MV-4-11 (cell line): ENCODE measurements at regions not wholly inside any gene's neighbourhood (a gene's known extent, or its start where the extent isn't known, plus 50 kb on each side); places are given as distances from the start of the nearest gene placed in this dataset.
A peak's percentile ranks its signal among the peaks of the same experiment; 100 is the strongest.
"Not testable (repeated sequence)": the region's sequence is repeated elsewhere in the genome, so short reads cannot be mapped to it uniquely, and the experiment has no call there.

Experiments
- DNase-seq: peaks from one replicate; lab custom pipeline; 2025; lab: John Stamatoyannopoulos, UW

- DNase-seq = no peak
These were observed 101.2 kb upstream of the SMAD3 start for GRCh38 chr15:66964111-66964738.

DNA sequence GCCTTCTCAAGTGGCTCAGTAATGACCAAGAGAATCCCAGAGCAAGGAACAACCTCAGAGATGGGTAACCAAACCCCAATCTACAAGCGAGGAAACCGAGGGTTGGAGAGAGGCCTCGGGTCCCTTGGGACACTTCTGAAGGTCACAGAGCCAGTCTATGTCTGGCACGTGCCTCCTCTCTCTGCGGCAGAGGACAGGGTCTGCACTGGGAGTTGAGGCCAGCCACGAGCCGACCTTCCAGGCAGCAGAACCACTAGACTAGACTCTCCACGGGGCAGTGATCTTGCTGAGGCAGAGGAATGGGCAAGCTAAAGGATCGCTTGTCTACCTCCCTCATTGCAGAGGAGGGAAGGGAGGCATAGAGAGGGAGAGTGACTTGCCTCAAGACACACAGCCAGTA, 100.6 kb upstream of the SMAD3 start:
- no peak for DNase-seq

- no peak for DNase-seq
These were observed 100.1 kb upstream of the SMAD3 start for GRCh38 chr15:66965201-66965900.

DNA sequence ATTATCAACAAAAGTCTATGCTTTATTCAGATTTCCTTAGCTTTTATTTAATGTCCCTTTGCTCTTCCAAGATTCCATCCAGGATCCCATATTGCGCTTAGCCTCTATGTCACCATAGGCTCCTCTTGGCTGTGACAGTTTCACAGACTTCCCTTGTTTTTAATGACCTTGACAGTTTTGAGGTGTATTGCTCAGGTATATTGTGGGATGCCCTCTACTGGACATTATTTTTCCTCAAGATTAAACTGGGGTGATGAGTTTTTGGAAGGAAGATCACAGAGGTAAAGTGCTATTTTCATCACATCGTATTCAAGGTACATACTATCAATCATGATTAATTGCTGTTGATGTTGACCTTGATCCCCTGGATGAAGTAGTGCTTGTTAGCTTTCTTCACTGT, 99.1 kb upstream of the SMAD3 start:
- no peak for DNase-seq

GRCh38 chr15:66968806-66969596, 96.4 kb upstream of the SMAD3 start:
- DNase-seq = no peak

DNA sequence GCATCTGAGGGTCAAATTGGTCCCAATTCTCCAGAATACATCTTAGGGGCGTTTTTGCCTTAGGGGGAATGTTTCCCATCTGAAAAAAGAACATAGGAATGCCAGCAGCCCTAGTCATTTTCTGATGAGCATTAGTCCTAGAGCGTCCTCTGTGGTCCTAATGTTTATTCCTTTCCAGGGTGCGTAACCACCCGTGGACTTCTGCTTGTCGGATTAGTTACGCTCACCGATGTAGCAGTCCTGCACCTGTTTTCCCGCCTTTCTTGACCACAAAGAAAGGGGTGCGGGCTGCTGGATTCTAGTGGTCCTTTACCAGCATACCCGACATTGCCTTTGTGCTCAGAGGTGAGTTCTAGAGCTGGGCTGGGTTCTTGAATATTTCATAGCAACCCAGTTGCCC, 91.3 kb upstream of the SMAD3 start:
- not testable (repeated sequence) for DNase-seq

GRCh38 chr15:66976106-66976640, 89.2 kb upstream of the SMAD3 start:
- not testable (repeated sequence) for DNase-seq

GRCh38 chr15:66980326-66980725, 85.1 kb upstream of the SMAD3 start:
- DNase-seq = not testable (repeated sequence)

GRCh38 chr15:66981771-66982170, 83.6 kb upstream of the SMAD3 start:
- no peak for DNase-seq

DNA sequence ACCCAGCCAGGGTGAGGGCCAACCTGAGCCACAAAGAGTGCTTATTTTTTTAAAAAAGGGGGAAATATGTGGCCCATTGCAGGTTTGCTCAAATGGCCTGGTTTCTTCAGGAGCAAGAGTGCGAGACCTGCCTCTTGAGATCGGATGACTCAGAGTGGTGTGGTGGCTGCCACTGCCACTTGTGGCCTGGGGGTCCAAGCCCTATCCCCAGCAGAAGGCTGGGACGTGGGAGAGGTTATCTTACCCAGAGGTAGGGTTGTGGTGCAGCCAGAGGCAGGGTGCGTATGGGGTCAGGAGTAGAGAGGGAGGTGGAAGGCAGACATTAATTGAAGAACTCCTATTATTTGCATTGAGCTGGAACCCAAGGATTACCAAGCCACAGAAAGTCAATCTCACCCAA, 83.2 kb upstream of the SMAD3 start:
- DNase-seq = no peak

GRCh38 chr15:66982816-66983215, 82.6 kb upstream of the SMAD3 start:
- no peak for DNase-seq

- DNase-seq = no peak
These were observed 79.7 kb upstream of the SMAD3 start for GRCh38 chr15:66985653-66986052.

GRCh38 chr15:66986951-66987350, 78.5 kb upstream of the SMAD3 start:
- DNase-seq = no peak

- no peak for DNase-seq
These were observed 72.3 kb upstream of the SMAD3 start for GRCh38 chr15:66993090-66993489.

DNA sequence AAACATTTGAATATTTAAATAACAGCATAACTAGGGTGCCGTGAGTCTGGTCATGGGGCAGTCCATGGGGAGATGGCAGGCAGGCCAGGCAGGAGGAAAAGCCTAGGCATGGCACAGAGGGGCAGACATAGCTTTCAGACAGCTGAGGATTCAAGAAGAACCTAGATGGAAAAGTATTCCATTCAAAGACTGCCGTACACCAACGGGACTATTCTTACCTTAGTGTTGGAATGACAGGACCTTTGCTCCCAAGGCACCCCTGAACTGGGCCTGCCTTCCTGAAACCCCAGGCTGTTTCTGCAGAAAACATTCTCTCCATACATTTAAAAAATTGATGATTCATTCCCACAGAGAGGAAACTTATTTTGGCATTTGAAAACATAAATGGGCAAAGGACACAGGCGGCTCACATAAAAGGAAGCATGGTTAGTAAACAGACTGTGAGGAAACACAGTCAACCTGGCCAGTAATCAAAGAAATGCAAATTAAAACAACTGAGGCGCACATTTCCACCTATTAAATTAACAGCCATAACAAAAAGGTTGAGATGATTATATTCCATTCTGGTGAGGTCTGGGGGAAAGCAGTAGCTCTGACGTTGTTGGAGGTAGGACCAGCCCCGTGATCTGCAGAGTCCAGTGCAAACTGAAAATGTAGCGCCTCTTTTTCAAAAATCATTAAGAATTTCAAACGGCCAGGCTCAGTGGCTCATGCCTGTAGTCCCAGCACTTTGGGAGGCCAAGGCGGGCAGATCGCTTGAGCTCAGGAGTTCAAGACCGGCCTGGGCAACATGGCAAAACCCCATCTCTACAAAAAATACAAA, 71.3 kb upstream of the SMAD3 start:
- DNase-seq = no peak

DNA sequence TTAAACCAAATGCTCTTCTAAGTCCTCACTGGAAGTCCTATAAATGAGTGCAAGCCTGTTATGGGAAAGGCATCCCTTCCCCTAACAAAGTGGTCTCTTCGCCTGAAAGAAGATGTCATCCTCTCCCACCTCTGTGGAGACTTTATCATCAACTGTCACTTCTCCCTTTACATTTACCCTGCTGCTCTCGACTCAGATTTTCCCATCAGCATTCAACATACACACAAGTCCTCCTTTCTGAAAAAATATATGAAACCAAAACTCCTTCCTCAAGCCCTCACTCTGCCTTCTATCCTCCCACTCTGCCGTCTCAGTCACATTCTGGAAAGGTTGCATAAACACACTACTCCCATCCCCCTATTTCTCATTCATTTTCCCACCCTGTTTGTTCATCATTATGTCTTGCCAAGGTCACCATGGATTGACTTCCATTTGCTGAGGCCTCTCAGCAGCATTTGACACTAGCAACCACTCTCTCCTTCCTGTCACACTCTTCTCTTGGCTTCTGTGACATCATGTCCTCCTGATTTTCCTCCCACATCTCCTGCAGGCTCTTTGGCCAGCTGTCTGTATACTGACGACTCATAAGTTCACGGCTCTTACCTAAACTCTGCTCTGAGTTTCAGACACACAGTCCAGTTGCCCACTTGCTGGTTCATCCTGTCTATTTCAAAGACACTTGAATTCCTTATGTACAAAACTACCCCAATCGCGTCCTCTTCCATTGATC, 70.3 kb upstream of the SMAD3 start:
- DNase-seq = peak; percentile 17

- no peak for DNase-seq
These were observed 69.3 kb upstream of the SMAD3 start for GRCh38 chr15:66996094-66996493.

DNA sequence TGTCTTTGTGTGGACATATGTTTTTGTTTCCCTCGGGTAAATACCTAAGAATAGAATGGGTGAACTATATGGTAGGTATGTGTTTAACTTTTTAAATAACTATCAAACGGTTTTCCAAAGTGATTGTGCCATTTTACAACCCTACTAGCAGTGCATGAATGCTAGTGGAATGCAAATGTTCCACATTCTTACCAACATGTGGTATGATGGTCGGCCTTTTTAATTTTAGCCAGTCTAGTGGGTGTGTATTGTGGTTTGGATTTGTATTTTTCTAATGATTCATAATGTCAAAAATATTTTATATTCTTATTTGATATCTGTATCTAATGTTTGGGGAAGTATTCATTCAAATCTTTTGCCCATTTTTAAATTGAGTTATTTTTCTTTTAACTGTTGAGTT, 68.2 kb upstream of the SMAD3 start:
- DNase-seq = no peak

DNA sequence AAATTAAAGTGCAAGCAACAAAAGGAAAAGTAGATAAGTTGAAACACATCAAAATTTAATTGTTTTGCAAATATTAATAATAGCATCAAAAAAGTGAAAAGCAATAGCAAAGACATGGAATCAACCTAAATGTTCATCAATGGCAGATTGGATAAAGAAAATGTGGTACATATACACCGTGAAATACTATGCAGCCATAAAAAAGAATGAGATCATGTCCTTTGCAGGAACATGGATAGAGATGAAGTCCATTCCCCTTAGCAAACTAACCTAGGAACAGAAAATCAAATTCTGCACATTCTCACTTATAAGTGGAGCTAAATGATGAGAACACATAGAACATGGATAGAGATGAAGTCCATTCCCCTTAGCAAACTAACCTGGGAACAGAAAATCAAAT, 67.2 kb upstream of the SMAD3 start:
- DNase-seq = not testable (repeated sequence)

DNA sequence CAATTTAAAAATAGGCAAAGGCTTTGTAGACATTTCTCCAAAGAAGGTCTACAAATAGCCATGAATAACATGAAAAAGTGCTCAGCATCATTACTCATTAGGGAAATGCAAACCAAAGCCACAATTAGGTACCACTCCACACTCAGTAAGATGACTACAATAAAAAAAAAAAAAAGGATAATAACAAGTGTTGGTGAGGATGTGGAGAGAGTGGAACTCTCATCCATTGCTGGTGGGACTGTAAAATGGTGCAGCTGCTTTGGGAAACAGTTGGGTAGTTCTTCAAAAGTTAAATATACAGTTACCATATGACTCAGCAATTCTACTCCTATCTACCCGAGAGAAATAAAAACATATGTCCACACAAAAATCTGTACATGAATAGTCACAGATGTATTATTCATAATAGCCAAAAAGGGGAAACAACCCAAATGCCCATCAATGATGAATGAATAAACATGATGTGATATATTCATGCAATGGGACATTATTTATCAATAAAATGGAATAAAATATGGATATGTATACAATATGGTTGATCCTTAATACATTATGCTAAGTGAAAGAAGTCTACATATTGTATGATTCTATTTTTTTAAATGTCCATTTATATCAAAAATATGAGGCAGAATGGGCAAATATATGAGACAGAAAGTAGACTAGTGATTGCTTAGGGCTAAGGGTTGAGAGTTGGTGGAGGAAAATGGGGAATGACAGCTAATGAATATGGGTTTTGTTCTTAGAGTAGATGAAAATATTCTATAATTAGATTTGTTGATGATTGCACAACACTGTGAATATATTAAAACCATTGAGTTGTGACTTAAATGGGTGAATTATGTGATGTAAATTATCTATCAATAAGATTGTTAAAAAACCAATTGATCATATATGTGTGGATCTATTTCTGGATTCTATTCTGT, 66.1 kb upstream of the SMAD3 start:
- peak; percentile 22 for DNase-seq
